ENCODE measurements at regions not wholly inside any gene's neighbourhood (a gene's known extent, or its start where the extent isn't known, plus 50 kb on each side); places are given as distances from the start of the nearest gene placed in this dataset.

GRCh38 chr7:33727315-33727714 is 178.0 kb upstream of the BMPER start:
- TF ChIP-seq, protein P1, sequence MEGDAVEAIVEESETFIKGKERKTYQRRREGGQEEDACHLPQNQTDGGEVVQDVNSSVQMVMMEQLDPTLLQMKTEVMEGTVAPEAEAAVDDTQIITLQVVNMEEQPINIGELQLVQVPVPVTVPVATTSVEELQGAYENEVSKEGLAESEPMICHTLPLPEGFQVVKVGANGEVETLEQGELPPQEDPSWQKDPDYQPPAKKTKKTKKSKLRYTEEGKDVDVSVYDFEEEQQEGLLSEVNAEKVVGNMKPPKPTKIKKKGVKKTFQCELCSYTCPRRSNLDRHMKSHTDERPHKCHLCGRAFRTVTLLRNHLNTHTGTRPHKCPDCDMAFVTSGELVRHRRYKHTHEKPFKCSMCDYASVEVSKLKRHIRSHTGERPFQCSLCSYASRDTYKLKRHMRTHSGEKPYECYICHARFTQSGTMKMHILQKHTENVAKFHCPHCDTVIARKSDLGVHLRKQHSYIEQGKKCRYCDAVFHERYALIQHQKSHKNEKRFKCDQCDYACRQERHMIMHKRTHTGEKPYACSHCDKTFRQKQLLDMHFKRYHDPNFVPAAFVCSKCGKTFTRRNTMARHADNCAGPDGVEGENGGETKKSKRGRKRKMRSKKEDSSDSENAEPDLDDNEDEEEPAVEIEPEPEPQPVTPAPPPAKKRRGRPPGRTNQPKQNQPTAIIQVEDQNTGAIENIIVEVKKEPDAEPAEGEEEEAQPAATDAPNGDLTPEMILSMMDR (IDR thresholded peaks at IDR 0.05; ENCODE audit: borderline replicate concordance, extremely low read depth, low read length, poor library complexity, severe bottlenecking): no peak
- TF ChIP-seq EZH2 (IDR thresholded peaks at IDR 0.05; ENCODE audit: borderline replicate concordance, low read depth, low read length, severe bottlenecking): no peak
